HT-29 (cell line): ENCODE measurements at regions not wholly inside any gene's neighbourhood (a gene's known extent, or its start where the extent isn't known, plus 50 kb on each side); places are given as distances from the start of the nearest gene placed in this dataset.

Experiments
- DNase-seq: peaks from one replicate; pipeline ENCODE4 v3.0.0-alpha.2; 2015; ENCODE audit warnings: low spot score

DNA sequence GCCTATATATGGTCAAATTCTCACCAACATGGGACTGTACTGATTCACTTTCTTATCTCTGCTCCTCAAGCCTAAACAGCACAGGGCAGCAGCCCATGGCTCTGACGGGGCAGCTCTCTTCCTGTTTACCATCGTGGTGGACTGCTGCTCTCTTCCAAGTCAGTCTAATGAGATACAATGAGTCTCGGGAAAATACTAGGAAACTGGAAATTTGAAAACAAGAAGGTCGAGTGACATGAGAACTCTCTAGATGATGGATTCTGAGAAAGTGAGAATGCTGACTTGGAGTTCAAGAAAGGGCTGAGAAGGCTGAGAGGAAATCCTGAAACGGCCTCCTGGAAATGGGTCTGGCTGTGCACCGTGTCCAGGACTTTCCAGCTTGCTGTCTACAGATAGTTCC lies 122.8 kb upstream of the ARGLU1 start:
- DNase-seq, result no peak

DNA sequence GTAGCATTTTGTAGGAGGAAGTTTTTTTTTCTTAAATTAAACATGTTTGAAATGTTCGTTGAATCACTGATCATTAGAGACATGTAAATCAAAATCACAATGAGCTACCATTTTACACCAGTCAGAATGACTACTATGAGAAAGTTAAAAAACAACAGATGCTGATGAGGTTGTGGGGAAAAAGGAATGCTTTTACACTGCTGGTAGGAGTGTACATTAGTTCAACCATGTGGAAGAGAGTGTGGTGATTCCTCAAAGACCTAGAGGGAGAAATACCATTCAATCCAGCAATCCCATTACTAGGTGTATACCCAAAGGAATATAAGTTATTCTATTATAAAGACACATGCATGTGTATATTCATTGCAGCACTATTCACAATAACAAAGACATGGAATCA lies 122.0 kb upstream of the ARGLU1 start:
- DNase-seq, result no peak

DNA sequence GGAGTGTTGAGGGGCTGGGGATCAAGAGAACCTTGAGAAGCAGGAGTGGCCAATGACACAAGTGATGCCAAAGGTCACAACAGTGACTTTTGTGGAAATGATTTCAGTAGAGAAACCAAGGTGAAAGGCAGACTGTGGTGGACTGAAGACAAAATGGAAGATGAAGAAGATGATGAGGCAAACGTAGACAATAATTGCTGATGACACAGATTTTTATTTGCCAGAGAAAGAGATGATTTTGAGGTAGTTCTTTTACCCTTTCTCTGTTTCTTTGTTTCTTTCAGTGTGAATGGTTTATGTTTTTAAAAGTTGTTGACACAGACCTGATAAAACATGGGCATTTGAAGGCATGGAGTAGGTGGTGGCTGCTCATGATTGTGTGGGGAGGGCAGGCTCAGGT lies 121.0 kb upstream of the ARGLU1 start:
- DNase-seq, result no peak

DNA sequence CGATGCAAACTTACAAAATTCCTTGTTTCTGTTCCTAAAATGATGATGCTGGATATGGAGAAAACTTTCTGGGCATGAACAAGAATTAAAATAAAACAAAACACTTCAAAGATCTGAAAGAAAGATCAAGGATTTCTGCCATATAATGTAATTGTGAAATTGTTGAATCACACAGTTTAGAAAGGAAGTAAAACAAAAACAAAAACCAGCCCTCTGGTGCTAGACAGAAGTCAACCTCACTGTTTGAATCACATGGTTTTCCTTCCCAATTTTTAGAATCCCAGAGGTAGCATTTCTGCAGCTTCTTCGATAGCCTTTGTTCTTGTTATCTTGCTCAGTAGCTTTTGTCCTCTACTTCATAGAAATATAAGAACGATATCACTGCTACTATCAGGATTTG lies 118.2 kb upstream of the ARGLU1 start:
- DNase-seq, result no peak

DNA sequence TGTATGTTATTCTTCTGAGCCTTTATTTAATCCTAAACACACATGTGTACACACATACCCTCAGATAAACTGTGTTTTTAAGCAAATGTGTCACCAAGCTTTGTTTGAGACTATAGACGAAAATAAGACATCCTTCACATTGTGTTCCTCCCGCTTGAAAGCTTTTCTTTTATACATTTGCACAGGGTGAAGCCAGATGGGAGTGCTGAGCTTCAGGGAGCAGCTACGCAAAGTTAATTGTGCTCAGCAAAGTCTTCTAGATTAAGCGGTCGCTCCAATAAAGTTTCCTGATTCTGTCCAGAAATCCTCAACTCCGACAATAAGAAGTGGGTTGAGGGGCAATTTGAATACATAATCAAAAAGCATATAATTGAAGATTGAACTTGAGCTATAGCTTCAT lies 117.2 kb upstream of the ARGLU1 start:
- DNase-seq, result no peak

DNA sequence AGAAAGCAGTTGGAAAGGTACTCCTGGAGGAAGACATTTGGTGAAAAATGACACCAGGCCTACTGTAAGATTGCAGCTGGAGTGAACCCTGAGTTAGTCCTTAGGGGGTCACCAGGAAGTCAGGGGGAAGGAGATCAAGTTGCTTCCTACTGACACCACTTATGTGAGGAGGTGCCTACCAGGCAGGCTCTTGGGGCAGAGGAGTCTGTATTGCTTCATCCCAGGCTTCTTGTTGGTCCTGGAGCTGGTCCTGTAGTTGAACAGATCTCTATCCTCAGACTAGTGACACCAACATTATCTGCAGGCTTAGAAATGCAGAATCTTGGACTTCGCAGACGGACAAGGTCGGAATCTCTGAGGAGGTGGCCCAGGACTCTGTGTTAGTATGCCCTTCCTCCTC lies 116.0 kb upstream of the ARGLU1 start:
- DNase-seq, result no peak

DNA sequence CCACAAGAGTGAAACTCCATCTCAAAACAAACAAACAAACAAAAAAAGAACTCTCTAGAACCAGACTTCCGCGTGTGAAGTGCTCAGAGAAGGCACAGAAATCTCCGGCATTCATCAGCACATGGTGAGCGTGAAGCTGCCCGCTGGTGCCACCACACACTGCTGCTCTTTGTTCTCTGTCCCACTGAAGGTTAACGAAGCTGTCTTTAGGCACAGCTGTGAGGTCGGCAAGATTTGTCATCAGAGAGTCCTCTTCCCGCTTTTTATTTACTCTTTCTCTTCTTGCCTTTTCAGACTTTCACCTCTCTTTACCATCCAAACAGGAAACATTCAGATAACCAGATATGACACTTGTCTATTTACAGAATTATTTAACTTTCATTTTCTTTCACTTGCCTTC lies 115.2 kb upstream of the ARGLU1 start:
- DNase-seq, result peak; percentile 54

DNA sequence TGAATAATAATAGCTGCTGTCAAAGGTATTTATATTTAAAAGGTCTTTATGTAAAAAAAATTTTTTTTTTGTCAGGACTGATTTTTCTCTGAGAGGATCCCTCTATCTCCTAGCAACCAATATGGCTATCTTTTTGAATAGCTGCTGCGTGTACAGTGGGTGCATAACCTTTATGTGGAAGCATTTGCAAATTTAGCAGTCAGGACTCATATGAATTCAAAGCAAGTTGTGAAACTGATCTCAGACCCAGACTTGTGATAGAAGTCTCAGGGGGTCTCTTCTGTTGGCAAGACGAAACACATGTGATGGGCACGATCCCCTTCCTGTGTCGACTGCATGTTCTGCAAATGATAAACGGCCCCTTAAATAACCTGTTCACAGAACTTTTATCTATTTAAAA lies 114.1 kb upstream of the ARGLU1 start:
- DNase-seq, result no peak

DNA sequence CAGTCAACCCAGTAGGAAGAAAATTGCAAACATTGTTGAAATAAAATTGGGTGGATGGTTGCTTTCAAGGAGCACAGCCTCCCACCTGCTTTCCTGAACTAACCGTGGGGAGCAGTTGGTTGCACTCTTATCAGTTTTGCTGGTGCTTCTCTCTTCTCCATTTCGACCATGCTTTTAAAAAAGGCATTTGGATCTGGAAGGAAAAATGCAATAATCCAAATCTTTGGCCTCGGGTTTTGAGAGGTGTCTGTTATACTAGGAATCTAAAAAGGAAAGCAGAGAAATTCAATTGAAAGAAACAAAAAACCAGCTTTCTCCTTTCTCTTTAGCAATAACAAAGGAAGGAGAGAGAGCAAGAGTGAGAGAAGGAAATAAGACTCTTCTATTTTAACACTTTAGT lies 113.6 kb upstream of the ARGLU1 start:
- DNase-seq, result no peak

DNA sequence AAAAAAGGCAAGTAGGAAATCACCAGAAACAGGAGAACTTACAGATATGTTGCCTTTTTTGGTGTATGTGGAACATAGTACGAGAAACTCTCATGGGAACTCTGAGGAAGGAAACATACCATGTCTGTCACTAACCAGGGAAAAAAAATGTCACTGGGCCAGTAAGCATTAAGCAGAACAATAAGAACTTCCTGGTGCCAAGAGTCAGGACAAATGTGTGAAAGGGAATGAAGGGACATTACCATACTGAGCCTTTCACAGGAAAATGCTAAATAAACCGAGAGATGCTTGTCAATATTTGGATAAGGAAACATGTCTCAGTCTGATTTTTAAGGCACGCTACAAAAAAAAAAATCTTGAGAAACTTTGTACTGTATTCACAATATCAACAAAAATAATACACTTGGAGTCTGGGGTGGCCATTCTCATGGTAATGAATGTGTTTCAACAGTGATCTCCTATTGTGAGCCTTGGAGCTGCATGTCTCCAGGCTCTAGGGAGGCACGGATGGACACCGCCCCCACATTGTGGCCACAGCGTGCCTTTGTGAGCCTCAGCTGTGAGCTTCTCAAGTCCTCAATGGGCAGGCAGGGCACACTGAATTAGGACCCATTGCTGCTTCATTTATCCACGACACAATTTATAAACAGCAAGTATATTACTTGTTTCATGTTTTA lies 113.0 kb upstream of the ARGLU1 start:
- DNase-seq, result no peak

DNA sequence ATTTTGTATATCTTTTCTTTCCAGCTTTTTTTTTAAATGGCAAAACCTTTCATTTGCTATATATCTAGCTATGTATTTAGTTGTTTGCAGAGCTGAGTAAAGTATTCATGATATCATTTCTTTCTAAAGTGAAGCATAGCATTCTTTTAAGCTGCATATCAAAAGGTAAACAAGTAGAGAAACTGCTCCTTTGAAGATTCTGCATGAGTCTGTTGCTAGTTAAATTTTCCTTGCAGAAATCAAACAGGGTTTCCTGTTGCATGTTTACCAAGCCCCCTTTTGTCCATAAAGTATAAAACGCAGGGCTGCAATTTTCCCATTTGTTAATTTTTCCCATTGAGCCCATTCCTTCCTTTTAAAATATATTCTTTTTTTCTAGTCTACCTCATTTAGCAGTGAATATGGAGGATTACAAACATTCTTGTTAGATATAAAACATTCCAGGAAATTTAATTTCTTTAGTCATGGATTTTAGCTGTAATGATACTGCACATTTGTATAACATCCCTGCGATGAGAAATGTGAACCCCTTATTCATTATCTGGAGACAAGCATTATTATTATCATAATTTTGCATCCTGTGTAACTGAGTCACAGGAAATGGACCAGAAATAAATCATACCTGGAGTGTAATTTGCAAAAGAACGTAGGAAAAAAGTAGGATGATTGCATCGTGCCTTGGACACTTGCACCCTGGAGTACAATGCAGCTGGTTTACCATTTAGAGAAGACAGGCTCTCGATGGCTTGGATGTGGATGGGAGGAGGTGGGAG lies 110.9 kb upstream of the ARGLU1 start:
- DNase-seq, result no peak

DNA sequence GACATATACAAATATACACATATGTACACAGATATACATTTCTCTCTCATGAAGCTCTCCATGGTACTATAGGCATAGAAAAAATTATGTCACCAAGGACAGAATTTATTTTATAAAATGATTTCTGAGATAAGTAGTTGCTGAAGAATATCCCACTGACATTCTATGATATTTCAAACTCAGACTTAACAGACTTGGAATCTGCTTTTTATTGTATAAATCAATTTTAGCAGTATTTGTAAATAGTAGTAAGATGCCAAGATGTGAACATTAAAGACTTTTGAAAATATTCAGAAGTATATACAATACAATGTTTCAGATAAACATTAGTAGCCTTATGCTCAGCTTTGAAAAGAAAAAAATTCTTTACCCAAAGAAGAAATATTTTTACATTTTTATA lies 107.4 kb upstream of the ARGLU1 start:
- no peak for DNase-seq

DNA sequence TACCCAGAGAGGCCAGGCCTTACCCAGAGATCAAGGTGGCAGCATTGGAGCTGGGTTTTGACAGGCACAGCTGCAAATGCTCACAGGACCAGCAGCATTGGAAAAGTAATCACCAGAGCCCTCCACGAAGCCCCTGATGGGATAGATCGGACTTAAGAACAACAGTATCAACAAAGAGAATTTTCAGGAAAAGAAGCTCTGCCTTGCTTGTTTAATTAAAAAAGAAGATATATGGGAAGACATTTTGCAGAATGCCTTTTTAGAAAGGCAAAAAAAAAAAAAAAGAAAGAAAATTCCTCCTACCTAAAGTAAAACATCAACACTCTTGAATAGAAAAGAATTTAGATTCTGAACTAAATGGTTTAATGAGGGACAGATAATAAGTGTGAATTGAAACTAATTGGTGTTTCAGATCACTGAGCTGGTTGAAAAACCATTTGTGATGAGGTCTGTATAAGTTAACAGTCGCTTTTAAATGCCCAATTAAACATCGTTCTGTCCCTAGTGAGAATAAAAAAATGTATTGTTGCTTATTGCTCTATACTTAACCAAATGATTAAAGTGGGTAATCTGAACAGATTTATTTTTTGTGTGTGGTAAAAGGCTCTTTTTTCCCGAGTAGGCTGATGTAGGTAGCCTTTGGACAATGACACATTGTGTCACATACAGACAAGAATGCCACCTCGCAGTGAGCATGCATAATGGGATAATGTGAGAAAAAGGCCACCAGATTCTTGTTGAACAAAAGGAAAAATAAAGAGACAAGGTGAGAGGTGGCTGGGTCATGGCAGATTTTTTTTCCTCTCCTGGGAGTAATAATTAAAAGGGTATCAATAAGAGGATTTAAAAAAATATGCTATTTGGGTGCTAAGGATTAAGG lies 93.0 kb upstream of the ARGLU1 start:
- no peak for DNase-seq

DNA sequence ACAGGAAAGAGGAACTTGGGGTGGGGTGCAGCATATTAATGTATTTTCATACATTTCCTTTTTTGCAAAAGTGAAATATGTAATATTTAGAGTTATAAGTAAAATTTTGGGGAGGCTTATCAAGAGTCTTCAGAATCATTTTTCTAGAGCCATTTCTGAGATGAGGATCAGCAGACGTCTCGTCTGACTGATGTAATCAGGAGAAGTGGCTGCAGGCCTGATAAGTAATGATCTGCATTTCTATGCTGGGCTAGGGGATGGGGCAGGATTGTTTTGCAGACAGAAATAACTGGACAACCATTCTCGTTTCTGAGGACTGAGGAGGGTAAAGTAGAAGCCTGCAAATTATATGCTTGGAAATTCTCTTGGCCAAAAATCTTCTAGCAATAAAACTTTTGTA lies 89.2 kb upstream of the ARGLU1 start:
- DNase-seq, result no peak

DNA sequence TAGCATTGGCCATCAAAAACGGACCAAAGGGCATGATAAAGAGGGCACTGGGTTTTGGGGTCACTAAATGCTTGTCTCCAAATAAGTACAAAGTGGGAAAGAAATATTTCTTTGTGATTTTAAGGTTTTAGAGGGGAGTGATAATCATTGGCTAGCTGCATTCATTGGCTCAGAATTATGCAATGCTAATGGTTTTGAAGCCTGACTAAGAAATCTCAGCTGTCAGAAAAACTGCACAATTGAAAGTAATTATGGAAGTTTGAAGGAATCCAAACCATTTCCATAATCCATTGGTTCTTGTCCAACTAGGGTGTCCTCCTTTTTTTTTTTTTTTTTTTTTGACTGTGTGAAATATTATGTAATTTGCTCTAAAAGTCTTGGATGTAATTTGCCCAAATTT lies 88.2 kb upstream of the ARGLU1 start:
- no peak for DNase-seq

DNA sequence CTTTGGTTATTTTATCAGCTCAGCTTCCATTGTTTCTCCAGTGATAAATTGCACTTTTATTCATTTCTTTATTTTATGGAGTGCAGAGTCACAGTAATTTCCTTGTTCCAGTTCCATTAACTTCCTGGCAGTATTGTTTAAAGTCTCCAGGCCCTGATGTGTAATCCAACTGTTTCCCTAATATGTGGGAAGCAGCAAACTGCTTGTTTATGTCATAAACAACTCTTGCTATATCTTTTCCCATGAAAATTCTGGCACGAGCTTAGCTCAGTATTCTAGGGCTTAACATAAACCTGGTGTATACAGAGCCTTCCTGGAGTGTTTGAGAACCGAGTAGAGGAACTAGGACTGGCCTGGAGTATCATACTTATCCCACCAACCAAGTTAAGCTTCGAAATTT lies 83.5 kb upstream of the ARGLU1 start:
- DNase-seq, result no peak

DNA sequence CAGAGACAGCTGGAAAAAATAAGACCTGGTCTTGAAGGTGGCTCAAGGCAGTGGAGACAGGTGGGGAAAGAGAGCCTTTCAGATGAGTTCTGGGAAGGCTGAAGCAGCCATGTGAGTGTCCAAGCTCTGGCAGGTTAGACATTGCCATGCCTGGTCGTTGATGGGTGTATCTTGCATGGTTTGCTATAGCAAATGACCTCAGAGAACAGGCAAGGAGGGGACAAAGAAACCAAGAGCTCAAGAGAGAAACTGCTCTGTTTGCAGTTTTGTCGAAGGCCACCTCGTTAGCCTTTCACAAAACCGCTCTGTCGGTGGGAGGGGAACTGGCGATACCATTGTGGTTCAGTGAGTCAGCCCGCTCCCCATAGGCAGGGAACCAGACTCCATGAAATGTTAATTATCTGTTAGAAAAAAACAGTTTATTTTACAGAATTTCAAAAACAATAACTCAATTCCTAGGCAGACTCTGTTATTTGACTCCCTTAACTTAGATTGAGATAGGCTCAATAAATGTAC lies 82.8 kb upstream of the ARGLU1 start:
- no peak for DNase-seq

DNA sequence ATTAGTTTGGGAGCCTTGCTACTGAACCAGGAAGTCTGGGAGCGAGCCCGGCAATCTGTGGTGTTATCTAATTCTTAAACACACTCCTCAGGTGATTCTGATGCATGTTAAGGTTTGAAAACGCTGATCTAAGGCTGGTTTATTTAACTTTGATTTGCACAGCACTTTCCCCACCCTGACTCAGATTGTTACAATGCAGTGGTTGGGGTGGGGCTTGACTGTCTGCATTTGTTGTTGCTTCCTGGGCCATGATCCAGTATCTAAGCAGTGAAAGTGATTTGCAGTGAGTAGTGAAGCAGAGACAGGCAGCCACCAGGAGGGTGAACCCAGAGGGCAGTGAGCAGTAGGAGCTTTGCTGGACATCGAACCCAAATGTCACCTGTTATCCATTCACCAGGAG lies 81.6 kb upstream of the ARGLU1 start:
- peak; percentile 88 for DNase-seq

DNA sequence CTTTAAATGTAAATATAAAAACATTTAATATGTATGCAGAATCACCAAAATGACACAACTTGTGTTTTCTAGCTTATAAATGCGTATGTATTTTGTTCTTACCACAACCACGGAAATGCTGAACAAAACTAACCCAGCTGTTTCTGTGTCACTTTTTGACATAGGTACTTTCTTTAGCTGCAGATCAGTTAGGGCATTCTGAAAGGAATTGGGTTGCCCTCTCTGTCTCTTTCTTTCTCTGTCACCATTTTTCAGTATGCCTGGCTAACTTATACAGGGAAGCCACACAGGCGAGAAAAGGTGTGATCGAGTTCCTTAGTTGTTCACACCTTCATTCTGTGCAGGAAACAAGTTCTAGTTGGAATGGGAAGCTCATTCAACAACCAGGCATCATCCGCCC lies 72.6 kb upstream of the ARGLU1 start:
- DNase-seq, result no peak

DNA sequence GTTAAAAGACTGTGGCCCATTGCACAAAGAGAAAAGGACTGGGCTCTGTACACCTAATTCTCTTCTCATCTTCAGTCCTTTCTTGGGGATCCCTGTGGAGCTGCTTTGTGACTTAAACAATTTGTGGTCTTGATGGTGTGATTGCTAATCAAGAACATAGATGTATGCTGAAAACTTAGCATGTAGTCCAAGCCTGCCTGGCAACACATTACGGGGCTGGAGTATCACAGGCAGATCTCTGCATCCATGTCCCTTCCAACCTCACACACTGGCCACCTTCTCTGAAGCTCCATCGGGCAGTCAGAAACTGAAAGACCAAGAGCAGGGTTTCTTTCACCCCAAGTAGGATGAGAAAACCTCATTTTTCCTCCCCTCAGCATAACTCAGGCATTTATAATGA lies 69.6 kb upstream of the ARGLU1 start:
- DNase-seq, result no peak

DNA sequence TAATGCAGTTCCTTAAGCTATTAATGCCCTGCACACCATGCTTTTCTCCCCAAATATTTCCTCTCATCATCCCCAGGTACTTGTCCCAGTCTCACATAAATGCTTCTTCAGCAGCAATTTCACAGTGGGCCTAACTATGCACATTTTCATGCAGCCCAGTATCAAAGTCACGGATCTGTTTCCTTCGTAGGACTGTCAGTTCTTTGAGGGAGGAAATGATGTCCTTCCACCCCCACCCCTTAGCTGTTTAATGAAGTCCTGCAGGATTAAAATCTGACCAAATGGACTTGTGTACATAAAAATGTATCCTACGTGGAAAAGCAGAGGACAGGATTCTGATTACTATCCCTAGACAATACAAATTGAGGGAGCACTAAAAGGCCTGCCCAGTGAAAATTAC lies 68.6 kb upstream of the ARGLU1 start:
- DNase-seq, result no peak

DNA sequence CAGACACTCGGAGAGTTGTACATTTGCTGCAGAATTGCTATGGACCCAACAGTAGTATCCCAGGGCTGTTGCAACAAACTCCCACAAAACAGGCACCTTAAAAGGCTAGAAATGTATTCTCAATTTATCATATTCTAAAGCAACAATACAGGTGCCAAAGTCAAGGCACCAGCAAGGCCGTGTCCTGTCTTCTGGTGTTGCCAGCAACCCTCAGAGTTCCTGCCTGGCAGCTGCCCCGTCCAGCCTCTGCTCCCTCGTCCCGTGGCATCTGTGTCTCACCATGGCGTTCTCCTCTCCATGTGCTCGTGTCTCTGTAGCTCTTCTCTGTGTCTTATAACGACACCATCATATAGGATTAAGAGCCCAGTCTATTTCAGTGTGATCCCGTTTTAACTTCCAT lies 67.7 kb upstream of the ARGLU1 start:
- no peak for DNase-seq
